Fibroblast of skin of right quadriceps (primary cell): ENCODE measurements at regions not wholly inside any gene's neighbourhood (a gene's known extent, or its start where the extent isn't known, plus 50 kb on each side); places are given as distances from the start of the nearest gene placed in this dataset.

Experiments
- DNase-seq: peaks from one replicate; pipeline ENCODE4 v3.0.0-alpha.2; 2013

DNA sequence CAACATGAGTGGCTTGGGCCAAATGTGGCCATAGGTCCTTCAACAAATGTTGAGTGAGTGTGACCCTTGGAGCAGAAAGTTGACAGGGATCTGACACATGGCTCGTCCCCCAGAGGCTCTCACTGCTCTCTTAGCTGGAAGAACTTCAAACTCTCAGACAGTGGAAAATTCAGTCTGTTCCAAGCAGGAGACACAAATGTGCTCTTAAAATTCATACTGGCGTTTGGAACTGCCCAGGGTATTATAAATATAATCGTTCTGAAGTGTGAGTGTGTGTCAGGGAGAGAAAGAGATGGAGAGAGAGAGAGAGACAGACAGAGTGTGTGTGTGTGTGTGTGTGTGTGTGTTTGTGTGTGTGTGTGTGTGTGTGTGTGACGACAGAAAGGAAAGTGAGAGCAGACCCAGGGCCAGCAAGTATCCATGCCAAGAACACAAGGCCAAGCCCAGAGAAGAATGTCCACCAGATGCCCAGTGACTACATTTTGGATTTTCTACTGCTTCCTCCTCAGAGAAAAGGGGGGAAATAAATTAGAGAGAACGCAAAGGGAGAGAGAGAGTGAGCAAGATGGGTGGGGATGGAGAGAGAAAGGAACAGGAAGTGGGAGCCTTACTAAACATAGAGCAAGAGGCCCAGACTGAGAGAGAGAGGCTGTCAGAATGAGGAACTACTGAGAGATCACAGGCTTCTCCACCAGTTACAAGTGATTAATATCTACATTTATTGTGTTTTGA lies 193.6 kb upstream of the NUDT4 start:
- peak; percentile 43 for DNase-seq

- DNase-seq, result no peak
Measured at GRCh38 chr12:93184672-93185368, 192.9 kb upstream of the NUDT4 start.

- DNase-seq, result no peak
Measured at GRCh38 chr12:93185369-93185741, 192.4 kb upstream of the NUDT4 start.

DNA sequence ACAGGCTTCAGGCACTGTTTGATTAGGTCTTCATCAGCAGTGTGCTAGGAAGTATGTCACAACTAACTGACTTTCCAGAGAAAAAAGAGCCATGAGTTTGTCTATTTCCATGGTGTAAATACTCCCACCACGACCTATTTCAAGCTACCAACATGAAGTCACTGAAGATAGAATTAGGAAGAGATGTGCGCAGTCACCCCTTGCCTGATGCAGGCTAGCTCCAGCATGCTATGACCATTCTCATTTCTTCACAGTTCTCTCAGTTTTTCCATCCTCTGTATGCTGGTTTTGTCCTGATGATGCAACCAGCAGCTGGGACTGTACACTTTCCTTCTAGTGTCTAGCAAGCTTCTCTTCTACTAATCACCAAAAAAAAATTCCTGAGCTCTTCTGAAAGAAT lies 191.6 kb upstream of the NUDT4 start:
- DNase-seq, result peak; percentile 29

DNA sequence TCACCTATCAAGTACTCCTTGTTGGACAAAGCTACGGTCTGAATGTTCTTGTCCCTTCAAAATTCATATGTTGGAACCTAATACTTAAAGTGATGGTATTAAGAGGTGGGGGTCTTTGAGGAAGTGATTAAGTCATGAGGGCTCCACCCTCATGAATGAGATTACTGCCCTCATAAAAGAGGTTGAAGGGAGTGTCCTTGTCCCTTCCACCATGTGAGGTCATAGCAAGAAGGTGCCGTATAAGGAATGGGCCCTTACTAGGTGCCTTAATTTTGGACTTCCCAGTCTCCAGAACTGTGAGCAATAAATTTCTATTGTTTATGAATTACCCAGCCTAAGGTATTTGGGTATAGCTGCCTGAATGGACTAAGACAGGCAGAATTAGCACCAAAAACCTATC lies 191.1 kb upstream of the NUDT4 start:
- no peak for DNase-seq

- DNase-seq, result no peak
Measured at GRCh38 chr12:93191423-93191822, 186.3 kb upstream of the NUDT4 start.

DNA sequence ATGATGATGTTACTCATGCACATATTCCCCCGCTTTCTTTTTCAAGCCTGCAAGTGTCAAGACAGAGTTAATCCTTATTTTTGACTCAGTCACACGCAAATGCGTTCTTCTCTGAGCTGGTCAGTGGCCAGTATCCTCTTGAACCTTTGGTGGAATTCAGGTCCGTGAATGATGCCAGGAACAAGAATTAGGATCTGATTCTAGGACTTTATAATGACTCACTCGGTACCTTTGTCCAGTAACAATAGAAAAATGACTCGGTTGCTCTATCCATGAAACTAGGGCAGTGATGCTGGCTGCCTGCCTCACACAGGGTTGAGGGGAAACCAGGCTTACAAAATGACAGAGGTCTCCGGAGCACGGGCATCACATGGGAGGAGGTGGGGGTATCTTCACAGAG lies 185.8 kb upstream of the NUDT4 start:
- DNase-seq, result peak; percentile 71

DNA sequence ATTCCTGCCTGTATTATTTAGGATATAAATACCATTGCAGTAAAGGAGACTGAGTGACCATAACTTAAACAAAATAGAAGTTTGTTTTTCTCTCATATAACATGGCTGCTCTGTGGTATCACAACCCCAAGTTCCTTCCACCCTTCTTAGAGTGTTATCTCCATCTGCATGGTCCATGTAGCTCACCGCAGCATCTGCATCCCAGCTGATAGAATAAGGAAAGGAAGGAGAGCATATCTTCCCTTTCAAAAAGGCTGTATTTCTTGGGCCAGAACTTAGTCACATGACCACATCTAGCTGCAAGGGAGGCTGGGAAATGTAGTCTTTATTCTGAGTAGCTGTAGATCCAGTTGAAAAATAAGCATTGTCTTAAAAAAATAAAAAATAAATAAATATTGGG lies 184.8 kb upstream of the NUDT4 start:
- no peak for DNase-seq

DNA sequence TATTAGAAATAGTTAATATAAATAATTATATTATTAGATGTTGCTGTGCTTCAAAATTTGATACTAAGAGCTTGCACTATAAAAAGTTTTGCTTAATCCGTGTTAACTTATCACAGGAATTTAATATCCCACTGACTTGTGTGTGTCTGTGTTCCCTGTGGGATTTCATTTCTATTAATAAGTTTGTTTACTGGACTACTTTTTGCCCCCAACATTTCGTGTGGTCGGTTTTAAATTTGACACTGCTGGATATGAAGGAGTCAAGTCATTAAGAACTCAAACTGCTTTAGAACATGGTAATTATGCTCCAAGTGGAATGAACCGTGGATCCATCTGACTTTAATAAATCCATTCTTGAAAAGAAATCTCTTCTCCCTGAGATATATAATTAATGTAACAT lies 182.2 kb upstream of the NUDT4 start:
- DNase-seq, result no peak

DNA sequence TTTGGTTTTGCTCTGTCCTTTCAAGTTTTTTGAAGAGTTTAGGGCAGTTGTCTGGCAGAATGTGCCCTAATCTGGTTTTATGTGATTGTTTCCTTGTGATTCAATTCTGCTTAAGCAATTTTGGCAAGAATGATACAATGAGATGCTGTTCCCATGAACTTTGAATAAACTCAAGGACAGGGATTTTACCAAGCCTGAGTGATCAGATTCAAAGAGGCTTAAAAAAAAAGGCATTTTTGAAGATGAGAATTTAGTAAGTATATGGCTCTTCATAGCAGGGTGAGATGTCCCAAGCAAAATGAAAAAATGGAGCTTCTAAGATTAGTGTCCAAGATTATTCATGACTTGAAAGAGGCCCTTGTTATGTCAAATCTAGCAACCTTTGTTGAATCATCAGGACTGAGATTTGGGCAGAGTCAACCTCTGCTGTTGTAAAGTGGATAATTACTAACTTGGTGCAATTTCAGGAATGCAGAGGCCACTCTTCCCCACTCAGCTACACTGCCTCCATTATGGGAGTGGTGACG lies 180.6 kb upstream of the NUDT4 start:
- DNase-seq, result peak; percentile 32

GRCh38 chr12:93198086-93198485 lies 179.6 kb upstream of the NUDT4 start:
- peak; percentile 25 for DNase-seq

- no peak for DNase-seq
Measured at GRCh38 chr12:93199831-93200236, 177.9 kb upstream of the NUDT4 start.

DNA sequence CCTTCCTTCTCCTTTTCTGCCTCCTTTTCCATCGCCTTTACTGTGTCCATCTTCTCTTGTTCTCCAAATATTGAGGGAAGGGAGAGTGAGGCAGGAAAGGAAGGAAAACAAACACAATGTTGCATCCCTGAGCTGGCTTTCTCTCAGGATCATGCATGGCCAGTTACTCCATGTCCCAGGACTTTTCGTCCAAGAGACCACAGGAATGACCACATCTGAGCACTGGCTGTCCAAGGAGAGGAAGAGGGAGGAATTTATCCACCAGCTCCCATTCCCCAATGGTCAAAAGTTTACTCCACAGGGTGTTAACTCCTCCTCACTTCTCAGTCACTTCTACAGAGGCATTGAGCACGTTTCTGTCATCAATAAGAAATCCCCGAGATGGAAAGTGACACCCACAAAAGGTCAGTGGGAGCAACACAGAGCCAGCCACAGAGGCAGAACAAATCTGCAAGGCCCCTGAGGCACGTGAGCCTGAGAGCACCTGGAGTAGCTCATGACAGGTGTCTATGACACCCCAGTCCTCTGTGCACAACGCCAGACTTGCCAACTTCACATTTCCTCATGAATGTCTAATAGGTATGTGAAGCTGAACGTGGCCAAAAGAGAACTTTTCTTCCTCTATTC lies 177.3 kb upstream of the NUDT4 start:
- no peak for DNase-seq

- no peak for DNase-seq
Measured at GRCh38 chr12:93201990-93202389, 175.7 kb upstream of the NUDT4 start.

DNA sequence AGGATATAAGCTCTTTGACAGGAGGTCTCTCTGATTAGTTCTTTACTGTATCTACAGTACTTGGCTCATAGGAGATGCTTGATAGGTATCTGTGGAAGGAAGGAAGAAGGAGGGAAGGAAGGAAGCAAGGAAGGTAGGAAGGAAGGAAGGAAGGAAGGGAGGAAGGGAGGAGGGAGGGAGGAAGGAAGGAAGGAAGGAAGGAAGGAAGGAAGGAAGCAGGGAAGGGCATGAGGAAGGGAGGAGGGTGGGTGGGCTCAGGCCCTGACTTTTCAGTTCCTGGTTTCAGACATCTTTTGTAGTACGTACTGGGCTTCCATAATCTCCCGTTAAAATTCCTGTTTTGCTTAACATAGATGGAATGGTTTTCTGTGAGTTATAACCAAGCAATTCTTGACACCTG lies 175.0 kb upstream of the NUDT4 start:
- no peak for DNase-seq

- no peak for DNase-seq
Measured at GRCh38 chr12:93203361-93203760, 174.4 kb upstream of the NUDT4 start.

- no peak for DNase-seq
Measured at GRCh38 chr12:93204896-93205295, 172.8 kb upstream of the NUDT4 start.

DNA sequence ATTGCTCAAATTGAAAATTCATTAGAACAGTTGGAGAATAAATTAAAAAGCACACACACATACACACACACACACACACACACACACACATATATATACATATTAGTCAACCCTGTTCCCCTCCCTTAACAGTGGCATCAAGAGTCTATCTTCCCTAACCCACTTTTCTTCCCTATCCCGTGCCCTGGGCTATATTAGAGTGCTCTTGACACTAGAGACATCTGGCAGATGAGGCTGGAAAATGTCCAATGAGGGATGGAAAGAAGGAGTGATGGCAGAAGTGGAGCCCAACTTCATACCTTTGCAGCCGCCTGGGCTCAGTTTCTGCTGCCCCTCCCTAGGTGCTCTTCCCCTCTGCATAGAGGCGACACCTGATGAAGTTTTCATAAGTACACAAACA lies 172.4 kb upstream of the NUDT4 start:
- DNase-seq, result no peak

DNA sequence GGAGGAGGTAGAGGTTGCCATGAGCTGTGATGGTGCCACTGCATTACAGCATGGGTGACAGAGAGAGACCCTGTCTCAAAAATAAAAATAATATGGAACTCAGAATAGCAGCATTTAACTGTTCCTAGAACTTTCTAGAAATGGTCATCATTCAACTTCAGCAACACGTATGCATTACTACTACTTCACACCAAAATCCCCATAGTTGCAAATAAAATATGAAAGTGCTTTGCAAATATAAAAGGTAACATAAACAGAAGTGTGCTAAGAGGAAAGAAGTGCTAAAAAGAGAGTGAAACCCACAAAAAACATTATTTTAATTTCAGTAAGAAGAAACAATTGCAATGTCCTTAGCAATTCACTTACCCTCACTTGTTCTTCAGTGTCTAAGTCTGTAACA lies 169.7 kb upstream of the NUDT4 start:
- DNase-seq, result no peak

GRCh38 chr12:93214523-93215289 lies 163.0 kb upstream of the NUDT4 start:
- no peak for DNase-seq

- no peak for DNase-seq
Measured at GRCh38 chr12:93215290-93215678, 162.4 kb upstream of the NUDT4 start.

- DNase-seq, result no peak
Measured at GRCh38 chr12:93219947-93220346, 157.8 kb upstream of the NUDT4 start.

GRCh38 chr12:93221841-93222240 lies 155.9 kb upstream of the NUDT4 start:
- DNase-seq, result no peak
